T follicular helper cell (primary cell): ENCODE measurements at regions not wholly inside any gene's neighbourhood (a gene's known extent, or its start where the extent isn't known, plus 50 kb on each side); places are given as distances from the start of the nearest gene placed in this dataset.

Experiments used
- DNase-seq: peaks from one replicate; pipeline ENCODE4 v3.0.0-alpha.2; 2020; ENCODE audit warnings: low read depth

GRCh38 chr4:130333241-130333759 lies 1237.3 kb downstream of the C4orf33 start:
- DNase-seq, result no peak

GRCh38 chr4:130335417-130336194 lies 1239.7 kb downstream of the C4orf33 start:
- DNase-seq, result no peak

GRCh38 chr4:130336585-130337217 lies 1240.7 kb downstream of the C4orf33 start:
- no peak for DNase-seq

- DNase-seq, result no peak
Observed at GRCh38 chr4:130338851-130339250, 1242.9 kb downstream of the C4orf33 start.

GRCh38 chr4:130349745-130350144 lies 1253.8 kb downstream of the C4orf33 start:
- DNase-seq, result no peak

- no peak for DNase-seq
Observed at GRCh38 chr4:130356873-130357272, 1260.9 kb downstream of the C4orf33 start.

GRCh38 chr4:130359542-130359941 lies 1263.6 kb downstream of the C4orf33 start:
- DNase-seq, result no peak

- DNase-seq, result no peak
Observed at GRCh38 chr4:130361616-130362015, 1265.7 kb downstream of the C4orf33 start.

- DNase-seq, result no peak
Observed at GRCh38 chr4:130368668-130369067, 1272.7 kb downstream of the C4orf33 start.

- no peak for DNase-seq
Observed at GRCh38 chr4:130393231-130393630, 1297.3 kb downstream of the C4orf33 start.

- no peak for DNase-seq
Observed at GRCh38 chr4:130393642-130394041, 1297.7 kb downstream of the C4orf33 start.

GRCh38 chr4:130395871-130396270 lies 1299.9 kb downstream of the C4orf33 start:
- DNase-seq, result no peak

- no peak for DNase-seq
Observed at GRCh38 chr4:130403221-130403620, 1307.3 kb downstream of the C4orf33 start.

- DNase-seq, result no peak
Observed at GRCh38 chr4:130416228-130416627, 1320.3 kb downstream of the C4orf33 start.

GRCh38 chr4:130419211-130419975 lies 1323.4 kb downstream of the C4orf33 start:
- no peak for DNase-seq

- no peak for DNase-seq
Observed at GRCh38 chr4:130422261-130422660, 1326.3 kb downstream of the C4orf33 start.

- DNase-seq, result no peak
Observed at GRCh38 chr4:130424211-130424610, 1328.3 kb downstream of the C4orf33 start.

- DNase-seq, result no peak
Observed at GRCh38 chr4:130432289-130432688, 1336.3 kb downstream of the C4orf33 start.

- DNase-seq, result no peak
Observed at GRCh38 chr4:130449741-130450140, 1353.8 kb downstream of the C4orf33 start.

- no peak for DNase-seq
Observed at GRCh38 chr4:130468340-130468739, 1372.4 kb downstream of the C4orf33 start.

- no peak for DNase-seq
Observed at GRCh38 chr4:130478406-130478805, 1382.5 kb downstream of the C4orf33 start.

- DNase-seq, result no peak
Observed at GRCh38 chr4:130479020-130479419, 1383.1 kb downstream of the C4orf33 start.

- DNase-seq, result no peak
Observed at GRCh38 chr4:130479674-130480073, 1383.7 kb downstream of the C4orf33 start.
